ENCODE measurements at regions not wholly inside any gene's neighbourhood (a gene's known extent, or its start where the extent isn't known, plus 50 kb on each side); places are given as distances from the start of the nearest gene placed in this dataset.

DNA sequence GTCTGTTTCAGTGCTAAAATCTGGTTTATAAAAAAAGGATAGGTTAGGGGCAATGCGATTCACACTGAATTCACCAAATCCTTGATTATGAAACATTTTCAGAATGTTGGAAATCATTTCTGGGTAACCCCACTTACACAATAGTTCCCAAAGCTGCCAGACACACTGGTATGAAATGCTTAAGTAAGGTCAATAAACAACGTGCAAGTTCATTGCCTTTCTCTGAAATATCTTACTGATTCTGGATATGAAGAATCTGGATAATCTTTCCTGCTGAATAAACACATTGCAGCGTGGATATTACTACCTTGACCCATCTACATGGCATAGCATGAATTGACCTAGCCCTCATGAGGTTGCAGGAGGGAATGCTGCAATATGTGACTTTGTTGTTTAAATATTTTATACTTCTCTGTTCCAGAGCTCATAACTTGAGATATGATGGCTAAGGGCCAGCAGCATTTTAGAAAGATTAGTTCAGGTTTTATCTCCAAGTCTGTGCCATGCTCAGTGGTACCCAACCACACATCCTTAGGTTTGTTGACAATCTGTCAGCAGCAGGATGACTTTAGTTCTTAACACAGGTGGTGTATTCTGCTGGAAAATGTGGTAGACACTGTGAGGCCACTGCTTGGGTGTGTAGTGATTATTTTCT, 121.0 kb downstream of the NREP start:
- in situ Hi-C loops (cut with MboI; ENCODE audit: low sequenced_read_pairs, unreplicated experiment), result no loop called here
- no peak for DNase-seq (ENCODE audit: low spot score)
- TF ChIP-seq, protein P1, sequence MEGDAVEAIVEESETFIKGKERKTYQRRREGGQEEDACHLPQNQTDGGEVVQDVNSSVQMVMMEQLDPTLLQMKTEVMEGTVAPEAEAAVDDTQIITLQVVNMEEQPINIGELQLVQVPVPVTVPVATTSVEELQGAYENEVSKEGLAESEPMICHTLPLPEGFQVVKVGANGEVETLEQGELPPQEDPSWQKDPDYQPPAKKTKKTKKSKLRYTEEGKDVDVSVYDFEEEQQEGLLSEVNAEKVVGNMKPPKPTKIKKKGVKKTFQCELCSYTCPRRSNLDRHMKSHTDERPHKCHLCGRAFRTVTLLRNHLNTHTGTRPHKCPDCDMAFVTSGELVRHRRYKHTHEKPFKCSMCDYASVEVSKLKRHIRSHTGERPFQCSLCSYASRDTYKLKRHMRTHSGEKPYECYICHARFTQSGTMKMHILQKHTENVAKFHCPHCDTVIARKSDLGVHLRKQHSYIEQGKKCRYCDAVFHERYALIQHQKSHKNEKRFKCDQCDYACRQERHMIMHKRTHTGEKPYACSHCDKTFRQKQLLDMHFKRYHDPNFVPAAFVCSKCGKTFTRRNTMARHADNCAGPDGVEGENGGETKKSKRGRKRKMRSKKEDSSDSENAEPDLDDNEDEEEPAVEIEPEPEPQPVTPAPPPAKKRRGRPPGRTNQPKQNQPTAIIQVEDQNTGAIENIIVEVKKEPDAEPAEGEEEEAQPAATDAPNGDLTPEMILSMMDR (IDR thresholded peaks at IDR 0.05; ENCODE audit: borderline replicate concordance, control extremely low read depth, extremely low read depth, insufficient read depth, missing control alignments), result no peak

DNA sequence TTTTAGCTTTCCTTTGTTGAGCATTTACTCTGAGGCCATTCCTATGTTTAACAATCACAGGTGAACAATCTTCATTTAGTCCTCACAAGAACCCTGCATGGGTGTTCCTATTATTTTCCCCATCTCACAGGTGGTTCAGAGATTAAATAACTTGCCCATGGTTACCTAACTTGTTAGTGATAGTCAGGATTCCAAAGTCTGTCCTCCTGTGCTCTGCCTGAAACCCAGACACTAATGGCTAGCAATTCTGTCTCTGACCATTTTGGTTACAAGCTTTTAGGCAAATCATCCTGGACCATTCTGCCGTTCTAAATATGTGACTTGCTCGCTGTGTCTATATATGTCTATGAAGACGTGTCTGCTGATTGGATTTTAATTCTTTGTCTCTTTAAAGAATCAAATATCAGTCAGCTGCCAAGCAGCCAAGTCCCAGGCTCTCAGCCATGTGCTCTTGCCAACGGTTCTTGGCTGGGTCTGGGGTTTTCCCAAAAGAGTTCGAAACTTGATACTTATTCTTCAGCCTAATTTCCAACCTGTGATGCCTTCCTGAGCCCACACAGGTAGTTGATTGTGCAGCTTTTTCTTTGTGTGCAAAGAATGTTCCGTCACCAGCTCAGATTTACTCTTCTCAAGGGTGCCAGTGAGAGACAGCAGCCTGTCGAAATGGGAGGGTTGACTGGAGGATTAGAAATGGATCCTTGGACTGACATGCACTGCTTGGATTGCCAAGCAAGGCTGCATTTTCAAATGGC, 121.7 kb downstream of the NREP start:
- TF ChIP-seq, protein P1 (IDR thresholded peaks at IDR 0.05; ENCODE audit: borderline replicate concordance, control extremely low read depth, extremely low read depth, insufficient read depth, missing control alignments), result no peak
- in situ Hi-C loops (cut with MboI; ENCODE audit: low sequenced_read_pairs, unreplicated experiment), result no loop called here
- no peak for DNase-seq (ENCODE audit: low spot score)

DNA sequence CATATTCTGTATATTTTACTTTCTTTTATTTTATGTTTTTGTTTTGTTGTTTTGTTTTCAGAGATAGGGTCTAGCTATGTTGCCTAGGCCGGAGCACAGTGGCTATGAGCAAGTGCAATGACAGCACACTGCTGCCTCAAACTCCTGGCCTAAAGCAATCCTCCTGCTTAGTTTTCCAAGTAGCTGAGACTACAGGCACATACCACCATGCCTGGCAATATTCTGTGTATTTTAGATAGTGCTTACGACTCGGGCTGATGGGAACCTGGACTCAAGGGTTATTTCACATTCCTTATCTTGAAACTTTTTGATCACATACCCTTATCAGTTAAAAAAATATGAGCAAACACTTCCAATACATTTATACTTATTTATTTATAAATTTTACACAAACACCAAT, 119.0 kb upstream of the STARD4 start:
- in situ Hi-C loops (cut with MboI; ENCODE audit: low sequenced_read_pairs, unreplicated experiment), result no loop called here
- no peak for DNase-seq (ENCODE audit: low spot score)
- TF ChIP-seq, protein P1 (IDR thresholded peaks at IDR 0.05; ENCODE audit: borderline replicate concordance, control extremely low read depth, extremely low read depth, insufficient read depth, missing control alignments), result no peak

DNA sequence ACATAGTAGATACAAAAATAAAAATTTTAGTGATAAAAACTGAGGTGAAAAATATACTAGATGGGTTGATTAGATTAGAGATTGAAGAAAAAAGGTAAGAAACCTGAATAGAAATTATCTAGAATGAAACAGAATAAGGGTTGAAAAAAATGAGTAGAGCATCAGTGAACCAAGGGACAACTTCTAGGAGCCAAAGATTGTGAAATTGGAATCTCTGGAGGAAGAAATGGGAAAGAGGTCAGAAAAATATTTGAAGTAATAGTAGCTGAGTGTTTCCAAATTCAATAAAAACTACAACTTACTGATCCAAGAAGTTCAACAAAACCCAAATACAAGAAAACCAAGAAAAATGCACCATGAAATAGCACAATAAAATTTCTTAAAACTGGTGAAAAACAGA, 116.6 kb upstream of the STARD4 start:
- TF ChIP-seq, protein P1 (IDR thresholded peaks at IDR 0.05; ENCODE audit: borderline replicate concordance, control extremely low read depth, extremely low read depth, insufficient read depth, missing control alignments), result no peak
- no peak for DNase-seq (ENCODE audit: low spot score)
- in situ Hi-C loops (cut with MboI; ENCODE audit: low sequenced_read_pairs, unreplicated experiment), result no loop called here

DNA sequence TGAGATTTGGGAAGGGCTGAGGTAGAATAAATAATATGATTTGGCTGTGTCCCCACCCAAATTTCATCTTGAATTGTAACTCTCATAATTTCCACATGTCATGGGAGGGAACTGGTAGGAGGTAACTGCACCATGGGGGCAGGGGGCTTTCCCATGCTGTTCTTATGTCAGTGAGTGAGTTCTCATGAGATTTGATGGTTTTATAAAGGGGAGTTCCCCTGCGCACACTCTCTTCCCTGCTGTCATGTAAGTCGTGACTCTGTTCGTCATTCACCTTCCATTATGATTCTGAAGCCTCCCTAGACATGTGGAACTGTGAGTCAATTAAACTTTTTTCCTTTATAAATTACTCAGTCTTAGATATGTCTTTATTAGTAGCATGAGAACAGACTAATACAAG, 115.5 kb upstream of the STARD4 start:
- in situ Hi-C loops (cut with MboI; ENCODE audit: low sequenced_read_pairs, unreplicated experiment), result no loop called here
- DNase-seq (ENCODE audit: low spot score), result no peak
- TF ChIP-seq, protein P1 (IDR thresholded peaks at IDR 0.05; ENCODE audit: borderline replicate concordance, control extremely low read depth, extremely low read depth, insufficient read depth, missing control alignments), result no peak

DNA sequence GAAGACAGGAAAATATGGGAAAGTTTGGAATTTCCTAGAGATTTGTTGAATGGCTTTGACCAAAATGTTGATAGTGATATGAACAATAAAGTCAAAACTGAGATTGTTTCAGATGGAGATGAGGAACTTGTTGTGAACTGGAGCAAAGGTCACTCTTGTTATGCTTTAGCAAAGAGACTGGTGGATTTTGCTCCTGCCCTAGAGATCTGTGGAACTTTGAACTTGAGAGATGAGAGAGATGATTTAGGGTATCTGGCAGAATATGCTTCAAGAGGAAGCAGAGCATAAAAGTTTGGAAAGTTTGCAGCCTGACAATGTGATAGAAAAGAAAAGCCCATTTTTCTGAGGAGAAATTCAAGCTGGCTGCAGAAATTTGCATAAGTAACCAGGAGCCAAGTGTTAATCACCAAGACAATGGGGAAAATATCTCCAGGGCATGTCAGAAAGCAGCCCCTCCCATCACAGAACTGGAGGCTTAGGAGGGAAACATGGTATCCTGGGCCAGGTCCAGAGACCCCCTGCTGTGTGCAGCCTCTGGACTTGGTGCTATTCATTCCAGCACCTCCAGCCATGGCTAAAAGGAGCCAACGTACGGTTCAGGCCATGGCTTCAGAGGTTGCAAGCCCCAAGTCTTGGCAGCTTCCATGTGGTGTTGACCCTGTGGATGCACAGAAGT, 114.3 kb upstream of the STARD4 start:
- in situ Hi-C loops (cut with MboI; ENCODE audit: low sequenced_read_pairs, unreplicated experiment), result no loop called here
- TF ChIP-seq, protein P1 (IDR thresholded peaks at IDR 0.05; ENCODE audit: borderline replicate concordance, control extremely low read depth, extremely low read depth, insufficient read depth, missing control alignments), result no peak
- no peak for DNase-seq (ENCODE audit: low spot score)
